ENCODE measurements at regions not wholly inside any gene's neighbourhood (a gene's known extent, or its start where the extent isn't known, plus 50 kb on each side); places are given as distances from the start of the nearest gene placed in this dataset.

DNA sequence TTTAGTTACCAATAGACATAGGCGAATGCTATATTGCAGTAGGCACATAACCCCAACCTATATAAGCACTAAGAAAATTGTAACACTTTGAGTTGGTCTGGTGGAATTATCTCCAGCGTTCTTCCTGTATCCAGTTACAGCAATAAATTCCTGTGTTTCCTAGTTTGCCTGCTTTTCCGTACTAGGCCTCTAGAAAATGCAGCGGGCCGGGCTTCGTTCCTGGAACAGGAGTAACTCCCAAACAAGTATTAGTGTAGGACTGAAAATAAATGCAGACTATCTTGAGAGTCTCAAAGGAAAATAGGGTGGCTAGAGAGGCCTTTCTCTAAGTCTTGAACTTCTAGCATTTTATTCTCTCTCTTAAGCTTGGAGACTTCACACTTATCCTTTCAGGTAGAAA is 159.8 kb downstream of the OR13H1 start:
- DNase-seq (ENCODE audit: low read depth in 2 of 2): no peak

DNA sequence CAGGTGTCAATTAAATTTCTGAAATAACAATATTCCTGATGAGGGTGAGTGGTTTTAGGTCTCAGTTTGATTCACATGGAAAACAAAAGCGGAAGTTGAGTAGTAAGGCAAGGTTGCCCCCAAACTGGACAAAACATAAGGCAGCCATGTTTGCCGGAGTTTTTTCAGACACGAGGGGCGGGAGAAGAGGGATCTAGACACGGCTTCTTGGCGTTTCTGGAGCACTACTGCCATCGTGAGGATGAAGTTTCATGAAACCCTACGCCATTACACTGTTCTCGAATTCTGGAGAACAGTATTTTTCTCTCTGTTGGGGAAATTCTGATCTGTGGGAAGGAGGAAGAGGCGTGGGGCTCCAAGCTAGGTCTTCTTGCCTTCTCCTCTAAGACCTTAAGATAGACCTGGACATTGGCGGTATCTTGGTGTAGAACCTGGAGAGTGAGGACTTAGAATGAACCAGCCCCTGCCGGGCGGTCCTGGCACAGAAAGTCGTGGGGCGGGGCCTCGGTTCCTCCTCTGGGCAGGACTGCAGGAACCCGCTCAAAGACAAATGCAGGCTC is 160.3 kb downstream of the OR13H1 start:
- peak in 1 of 2 donors; percentile 75 for DNase-seq (ENCODE audit: low read depth in 2 of 2)

DNA sequence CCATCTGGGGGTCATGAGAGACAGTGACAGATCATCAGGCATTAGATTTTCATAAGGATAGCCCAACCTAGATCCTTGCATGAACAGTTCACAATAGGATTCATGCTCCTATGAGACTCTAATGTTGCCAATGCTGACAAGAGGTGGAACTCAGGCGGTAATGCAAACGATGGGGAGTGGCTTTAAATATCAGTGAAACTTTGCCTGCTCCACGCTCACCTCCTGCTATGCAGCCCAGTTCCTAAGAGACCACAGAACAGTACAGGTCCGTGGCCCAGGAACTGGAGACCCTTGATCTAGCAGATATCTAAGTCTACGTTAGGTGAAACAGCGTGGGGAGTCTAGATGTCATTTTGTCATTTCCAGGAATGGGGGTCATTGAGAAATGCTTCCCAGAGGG is 165.7 kb downstream of the OR13H1 start:
- DNase-seq (ENCODE audit: low read depth in 2 of 2): no peak

DNA sequence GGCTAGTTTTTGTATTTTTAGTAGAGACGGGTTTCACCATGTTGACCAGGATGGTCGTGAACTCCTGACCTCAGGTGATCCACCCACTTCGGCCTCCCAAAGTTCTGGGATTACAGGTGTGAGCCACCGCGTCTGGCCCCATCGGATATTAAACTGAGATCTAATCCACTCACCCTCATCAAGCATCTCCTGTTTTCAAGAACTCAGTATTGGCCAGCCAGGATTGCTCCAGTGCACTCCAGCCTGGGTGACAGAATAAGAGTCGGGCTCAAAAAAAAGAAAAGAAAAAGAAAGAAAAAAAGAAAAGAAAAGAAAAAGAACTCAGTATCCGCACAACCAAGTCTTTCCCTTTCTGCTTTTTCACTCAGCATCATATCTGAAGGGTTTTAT is 167.6 kb downstream of the OR13H1 start:
- DNase-seq (ENCODE audit: low read depth in 2 of 2): no peak

DNA sequence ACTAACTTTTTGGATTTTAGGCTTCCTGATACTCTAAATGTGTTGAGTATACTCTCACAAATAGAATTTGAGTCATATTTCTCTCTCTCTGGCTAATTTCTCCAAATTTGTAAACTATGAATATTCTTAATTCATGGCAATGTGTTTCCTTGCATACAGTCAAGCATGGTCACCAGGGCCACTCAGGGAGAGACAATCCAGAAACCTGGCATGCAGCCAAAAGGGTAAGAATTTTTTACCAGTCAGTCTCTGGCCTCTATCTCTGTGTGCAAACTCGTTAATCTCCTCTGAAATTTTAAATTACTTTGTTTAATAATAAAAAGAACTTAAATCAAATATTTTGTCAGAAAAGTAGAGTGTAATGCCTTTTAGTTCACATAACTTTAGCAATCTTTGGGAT is 179.8 kb downstream of the OR13H1 start:
- no peak for DNase-seq (ENCODE audit: low read depth in 2 of 2)

DNA sequence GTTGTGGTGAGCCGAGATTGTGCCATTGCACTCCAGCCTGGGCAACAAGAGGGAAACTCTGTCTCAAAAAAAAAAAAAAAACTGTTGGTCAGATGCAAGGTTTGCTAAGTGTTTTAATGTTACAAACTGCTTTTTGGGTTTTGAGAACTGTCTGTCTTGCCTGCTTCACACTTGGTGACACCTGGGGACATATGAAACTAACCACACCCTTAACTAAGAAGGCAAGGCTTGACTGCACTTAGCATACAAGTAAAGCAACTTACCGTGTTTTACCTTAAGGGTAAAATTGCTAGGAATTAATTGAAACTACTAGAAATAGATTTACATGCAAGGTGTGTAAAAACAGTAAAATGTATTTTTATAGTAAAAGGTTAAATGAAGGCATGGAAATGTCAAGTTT is 180.4 kb downstream of the OR13H1 start:
- DNase-seq (ENCODE audit: low read depth in 2 of 2): no peak

DNA sequence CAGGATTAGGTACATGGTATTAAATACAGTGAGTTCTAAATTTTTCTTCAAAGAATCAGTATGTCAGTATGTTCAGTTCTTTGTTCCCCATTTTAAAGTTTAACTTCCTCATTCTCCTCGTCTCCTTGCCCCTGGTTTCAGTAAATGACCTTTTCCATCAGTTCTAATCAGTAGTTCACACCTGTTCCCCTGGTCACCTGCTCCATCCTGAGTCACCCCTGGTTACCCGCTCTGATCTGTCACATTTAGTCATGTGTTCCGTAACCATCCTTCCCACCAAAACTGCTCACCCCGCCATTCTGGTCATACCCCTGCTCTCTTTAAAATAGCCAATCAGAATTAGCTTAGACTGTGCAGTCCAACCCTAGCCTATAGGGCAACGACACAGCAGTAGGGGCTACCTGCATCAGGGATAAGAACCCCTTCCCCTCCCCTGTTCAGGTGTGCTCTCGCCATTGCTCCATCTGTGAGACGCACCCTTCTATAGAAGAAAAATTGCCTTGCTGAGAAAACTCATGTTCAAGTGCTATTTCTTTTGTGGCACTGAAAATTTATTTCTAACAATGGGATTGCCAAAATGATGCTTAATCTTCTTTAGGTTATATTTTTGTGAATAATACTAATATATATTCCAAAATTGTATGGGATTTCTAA is 181.3 kb downstream of the OR13H1 start:
- no peak for DNase-seq (ENCODE audit: low read depth in 2 of 2)

DNA sequence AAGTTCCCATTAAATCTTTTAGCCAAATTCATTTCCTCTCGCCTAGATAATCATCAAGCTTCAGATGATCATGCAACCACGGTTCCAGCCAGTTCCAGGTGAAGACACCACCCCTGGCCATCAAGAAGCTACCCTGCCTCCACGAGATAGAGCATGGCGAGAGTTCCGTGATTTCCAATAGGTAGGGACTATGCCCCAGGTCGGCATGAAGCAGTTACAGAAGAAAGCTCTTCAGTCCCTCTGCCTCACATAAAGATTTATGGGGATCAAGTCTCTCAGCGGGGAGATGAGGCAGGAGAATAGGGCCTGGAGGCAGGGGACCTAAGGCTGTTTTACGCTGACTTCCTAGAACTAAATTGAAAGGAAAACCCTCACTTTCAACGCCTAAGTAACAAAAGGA is 183.9 kb downstream of the OR13H1 start:
- no peak for DNase-seq (ENCODE audit: low read depth in 2 of 2)

DNA sequence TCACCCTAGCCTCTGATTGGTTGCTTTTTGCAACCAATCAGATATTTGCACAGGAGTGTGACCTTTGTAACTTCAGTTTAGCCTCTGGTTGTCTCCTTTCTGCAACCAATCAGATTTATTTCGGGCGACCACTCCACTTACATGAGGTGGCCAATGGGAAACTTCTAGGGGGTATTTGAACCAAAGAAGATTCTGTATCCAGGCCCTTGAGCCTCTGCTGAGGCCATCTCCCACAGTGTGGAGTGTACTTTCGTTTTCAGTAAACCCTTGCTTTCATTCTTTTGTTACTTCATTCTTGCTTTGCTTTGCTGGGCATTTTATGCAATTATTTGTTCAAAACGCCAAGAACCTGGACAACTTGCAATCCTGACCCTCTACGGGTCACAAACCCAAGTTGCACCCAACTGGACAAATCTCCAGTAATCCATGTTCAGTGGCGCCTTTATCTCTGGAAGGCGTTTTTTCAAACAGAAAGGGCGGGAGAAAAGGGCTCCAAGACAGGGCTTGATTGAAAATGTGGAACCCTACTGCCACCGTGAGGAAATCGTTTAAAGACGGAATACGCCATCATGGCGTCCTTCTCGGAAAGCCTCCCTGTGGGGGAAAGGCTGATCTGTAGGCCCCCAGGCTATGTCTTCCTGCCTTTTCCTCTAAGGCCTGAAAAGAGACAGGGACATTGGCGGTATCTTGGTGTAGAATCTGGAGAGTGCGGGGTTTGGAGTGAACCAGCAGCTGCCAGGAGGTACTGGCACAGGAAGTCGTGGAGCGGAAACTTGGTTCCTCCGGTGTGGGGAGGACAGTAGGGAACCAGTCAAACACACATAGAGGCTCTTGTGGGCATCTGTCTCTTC is 184.6 kb downstream of the OR13H1 start:
- peak in 1 of 2 donors; percentile 59 for DNase-seq (ENCODE audit: low read depth in 2 of 2)

DNA sequence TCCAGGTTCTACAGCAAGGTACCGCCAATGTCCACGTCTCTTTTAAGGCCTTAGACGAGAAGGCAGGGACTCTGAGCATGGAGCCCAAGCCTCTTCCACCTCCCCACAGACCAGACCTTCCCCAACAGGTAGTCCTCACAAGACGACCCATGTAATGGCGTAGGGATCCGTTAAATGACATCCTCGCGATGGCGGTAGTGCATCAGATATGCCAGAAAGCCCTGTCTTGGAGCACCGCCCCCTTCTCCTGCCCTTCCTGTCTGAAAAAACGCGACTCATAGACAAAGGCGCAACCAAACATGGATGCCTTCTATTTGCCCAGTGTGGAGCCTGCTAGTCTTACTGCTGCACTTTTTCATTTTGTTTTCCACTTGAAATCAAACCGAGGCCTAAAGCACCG is 185.4 kb downstream of the OR13H1 start:
- peak in 1 of 2 donors; percentile 48 for DNase-seq (ENCODE audit: low read depth in 2 of 2)

DNA sequence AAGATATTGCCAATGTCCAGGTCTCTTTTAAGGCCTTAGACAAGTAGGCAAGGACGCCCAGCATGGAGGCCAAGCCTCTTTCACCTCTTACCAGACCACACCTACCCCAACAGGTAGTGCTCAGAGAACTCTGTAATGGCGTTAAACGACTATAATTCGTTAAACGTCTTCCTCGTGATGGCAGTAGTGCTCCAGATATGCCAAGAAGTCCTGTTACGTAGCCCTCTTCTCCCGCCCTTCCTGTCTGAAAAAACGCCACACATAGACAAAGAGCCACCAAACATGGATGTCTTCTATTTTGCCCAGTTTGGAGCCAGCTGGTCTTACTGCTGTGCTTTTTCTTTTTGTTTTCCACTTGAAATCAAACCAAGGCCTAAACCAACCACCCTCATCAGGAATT is 190.7 kb downstream of the OR13H1 start:
- no peak for DNase-seq (ENCODE audit: low read depth in 2 of 2)

DNA sequence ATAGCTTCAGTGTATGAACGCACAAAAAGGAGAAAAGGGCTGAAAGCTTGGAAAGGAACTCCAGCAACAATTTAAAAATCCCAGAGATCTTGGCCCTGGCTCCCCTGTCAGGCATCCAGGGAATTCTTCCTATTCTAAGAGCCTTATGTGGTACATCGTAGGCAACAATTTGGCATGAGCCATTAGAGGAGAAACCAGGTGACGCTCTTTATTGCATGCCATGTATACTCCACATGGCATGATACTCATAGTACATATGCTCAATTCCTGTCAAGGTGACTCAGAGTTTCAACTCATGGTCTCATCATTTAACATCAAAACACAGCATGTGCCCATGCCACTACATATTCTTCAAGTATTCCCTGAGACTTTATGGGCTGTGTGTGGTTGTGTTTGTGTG is 191.3 kb downstream of the OR13H1 start:
- no peak for DNase-seq (ENCODE audit: low read depth in 2 of 2)

DNA sequence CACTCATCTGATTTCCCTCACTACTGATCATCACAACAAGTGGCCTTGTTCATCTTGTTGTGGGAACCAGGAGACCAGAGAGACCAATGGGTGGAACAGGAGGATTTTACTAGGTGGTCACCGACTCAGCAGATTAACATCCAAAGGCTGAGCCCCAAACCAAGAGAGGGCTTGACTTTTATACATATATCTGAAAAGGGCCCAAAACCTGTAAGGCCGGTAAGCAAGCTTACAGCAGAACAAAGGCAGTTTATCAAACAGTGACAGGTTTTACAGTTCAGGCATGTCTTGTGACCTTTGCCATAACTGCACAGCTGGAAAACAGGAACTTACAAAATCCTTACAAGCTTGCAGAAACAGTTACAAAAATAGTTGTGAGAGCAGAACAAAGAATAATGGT is 195.9 kb downstream of the OR13H1 start:
- DNase-seq (ENCODE audit: low read depth in 2 of 2): no peak

DNA sequence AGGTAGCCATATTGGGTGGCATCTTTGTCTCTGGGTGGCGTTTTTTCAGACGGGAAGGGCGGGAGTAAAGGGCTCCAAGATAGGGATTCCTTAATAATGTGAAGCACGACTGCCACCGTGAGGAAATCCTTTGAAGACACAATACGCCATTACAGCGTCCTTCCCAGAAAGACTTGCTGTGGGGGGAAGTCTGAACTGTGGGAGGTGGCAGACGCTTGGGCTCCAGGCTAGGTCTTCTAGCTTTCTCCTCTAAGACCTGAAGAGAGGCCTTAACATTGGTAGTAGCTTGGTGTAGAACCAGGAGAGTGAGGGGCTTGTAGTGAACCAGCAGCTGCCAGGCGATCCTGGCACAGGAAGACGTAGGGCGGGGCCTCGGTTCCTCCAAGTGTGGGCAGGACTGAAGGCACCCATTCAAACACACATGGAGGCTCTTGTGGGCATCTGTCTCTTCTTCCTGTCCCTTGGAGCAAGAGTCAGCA is 197.3 kb downstream of the OR13H1 start:
- DNase-seq (ENCODE audit: low read depth in 2 of 2): no peak

DNA sequence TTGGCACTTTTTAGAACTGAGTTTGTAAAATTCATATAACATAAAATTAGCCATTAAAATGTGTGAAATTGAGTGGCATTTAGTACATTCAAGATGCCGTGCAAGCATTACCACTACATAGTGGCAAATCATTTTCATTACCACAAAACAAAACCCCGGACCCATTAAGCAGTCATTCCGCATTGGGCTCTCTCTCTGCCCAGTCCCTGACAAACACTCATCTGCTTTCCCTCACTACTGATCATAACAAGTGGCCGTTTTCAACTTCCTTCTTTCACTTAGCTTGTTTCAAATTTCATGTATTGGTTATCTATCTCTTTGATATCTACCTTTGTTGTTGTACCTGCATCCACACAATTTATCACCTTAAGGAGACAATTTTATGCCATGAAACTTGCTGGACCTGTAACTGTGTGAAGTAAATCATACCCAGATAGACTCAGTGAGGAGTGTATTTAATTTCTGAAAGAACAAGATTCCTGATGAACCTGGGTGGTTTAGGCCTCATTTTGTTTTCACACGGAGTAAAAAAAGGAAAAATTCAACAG is 202.1 kb downstream of the OR13H1 start:
- no peak for DNase-seq (ENCODE audit: low read depth in 2 of 2)

DNA sequence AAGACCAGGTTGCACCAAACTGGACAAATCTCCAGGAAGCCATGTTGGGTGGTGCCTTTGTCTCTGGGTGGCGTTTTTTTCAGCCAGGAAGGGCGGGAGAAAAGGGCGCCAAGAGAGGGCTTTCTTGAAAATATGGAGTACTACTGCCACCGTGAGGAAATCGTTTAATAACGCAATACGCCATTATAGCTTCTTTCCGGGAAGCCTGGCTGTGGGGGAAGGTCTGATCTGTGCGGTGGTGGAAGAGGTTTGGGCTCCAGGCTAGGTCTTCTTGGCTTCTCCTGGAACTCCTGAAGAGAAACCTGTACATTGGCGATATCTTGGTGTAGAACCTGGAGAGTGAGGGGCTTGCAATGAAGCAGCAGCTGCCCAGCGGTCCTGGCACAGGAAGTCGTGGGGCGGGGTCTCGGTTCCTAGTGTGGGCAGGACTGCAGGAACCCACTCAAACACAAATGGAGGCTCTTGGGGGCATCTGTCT is 202.7 kb downstream of the OR13H1 start:
- DNase-seq (ENCODE audit: low read depth in 2 of 2): peak in 1 of 2 donors; percentile 62

DNA sequence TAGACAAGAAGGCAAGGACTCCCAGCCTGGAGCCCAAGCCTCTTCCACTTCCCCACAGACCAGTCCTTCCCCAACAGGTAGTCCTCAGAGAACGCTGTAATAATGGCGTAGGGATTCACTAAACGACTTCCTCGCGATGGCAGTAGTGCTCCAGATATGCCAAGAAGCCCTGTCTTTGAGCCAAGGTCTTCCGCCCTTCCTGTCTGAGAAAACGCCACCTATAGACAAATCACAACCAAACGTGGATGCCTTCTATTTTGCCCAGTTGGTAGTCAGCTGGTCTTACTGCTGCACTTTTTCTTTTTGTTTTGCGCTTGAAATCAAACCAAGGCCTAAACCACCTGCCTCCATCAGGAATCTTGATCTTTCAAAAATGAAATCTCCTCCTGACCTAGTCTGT is 203.3 kb downstream of the OR13H1 start:
- DNase-seq (ENCODE audit: low read depth in 2 of 2): no peak

DNA sequence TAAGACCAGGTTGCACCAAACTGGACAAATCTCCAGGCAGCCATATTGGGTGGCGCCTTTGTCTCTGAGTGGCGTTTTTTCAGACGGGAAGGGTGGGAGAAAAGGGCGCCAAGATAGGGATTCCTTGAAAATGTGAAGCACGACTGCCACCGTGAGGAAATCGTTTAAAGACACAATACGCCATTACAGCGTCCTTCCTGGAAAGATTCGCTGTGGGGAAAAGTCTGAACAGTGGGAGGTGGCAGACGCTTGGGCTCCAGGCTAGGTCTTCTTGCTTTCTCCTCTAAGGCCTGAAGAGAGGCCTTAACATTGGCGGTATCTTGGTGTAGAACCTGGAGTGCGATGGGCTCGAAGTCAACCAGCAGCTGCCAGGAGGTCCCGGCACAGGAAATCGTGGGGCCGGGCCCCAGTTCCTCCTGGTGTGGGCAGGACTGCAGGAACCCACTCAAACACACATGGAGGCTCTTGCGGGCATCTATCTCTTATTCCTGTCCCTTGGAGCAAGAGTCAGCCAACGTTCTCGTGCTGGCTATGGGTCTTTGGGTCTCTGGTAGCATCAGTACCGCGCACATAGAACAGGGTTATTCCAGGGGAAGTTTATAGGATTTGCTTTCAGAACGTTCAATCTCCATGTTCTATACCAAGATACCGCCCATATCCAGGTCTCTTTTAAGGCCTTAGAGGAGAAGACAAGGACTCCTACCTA is 208.8 kb downstream of the OR13H1 start:
- no peak for DNase-seq (ENCODE audit: low read depth in 2 of 2)

DNA sequence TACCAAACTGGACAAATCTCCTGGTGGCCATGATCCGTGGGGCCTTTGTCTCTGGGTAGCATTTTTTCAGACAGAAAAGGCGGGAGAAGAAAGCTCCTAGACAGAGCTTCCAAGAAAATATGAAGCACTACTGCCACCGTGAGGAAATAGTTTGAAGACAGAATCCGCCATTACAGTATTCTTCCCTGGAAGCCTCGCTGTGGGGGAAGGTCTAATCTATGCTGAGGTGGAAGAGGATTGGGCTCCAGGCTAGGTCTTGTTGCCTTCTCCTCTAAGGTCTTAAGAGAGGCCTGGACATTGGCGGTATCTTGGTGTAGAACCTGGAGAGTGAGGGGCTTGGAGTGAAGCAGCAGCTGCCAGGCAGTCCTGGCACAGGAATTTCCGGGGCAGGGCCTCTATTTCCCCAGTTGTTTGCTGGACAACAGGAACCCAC is 218.9 kb downstream of the OR13H1 start:
- DNase-seq (ENCODE audit: low read depth in 2 of 2): no peak

DNA sequence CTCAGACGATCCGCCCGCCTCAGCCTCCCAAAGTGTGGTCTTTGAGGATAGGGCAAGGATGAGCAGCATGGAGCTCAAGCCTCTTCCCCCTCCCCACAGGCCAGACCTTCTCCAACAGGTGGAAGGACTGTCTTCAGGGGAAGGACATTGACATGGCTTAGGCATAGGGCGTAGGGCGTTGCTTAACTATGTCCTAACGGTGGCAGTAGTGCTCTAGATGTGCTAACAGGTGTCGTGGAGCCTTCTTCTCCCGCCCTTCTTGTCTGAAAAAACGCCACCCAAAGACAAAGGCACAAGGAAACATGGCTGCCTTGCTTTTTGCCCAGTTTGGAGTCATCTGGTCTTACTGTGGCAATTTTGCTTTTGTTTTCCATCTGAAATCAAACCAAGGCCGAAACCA is 219.8 kb downstream of the OR13H1 start:
- DNase-seq (ENCODE audit: low read depth in 2 of 2): peak in 1 of 2 donors; percentile 48

DNA sequence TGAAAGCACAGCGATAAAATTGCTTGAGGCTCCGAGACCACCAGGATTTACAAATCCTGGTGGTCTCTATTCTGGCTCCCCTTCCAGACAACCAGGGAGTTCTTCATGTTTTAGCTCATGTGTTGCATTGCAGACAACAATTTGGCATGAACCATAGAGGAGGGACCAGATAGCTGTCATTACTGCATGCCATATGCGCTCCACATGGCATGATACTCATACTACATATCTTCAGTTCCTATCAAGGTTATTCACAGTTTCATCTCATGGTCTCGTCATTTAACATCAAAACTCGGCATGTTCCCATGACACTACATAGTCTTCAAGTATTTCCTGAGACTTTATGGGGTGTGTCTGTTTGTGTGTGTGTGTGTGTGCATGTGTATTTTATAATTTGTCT is 220.3 kb downstream of the OR13H1 start:
- DNase-seq (ENCODE audit: low read depth in 2 of 2): no peak
